ENCODE measurements at regions not wholly inside any gene's neighbourhood (a gene's known extent, or its start where the extent isn't known, plus 50 kb on each side); places are given as distances from the start of the nearest gene placed in this dataset.

DNA sequence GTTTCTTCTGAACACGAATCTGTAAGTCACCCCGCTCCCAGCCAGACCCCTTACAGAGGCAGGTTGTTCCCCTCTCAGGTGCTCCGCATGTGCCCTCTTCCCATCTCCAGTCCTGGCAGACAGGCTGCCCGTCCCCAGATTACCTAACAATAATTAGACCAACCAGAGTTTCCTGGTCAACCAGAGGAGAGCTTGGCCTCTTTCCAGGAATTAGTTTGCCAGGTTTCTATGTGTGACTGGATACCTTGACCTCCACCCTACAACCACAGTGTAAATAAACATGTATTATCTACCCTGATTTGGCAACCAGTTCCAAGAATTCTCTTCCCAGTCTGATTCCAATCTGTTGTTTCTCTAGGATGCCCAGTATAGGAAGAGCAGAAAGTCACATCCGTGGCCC lies 178.0 kb upstream of the UMPS start (continued):
- TF ChIP-seq ZNF496 (CRISPR knock-in tag; IDR thresholded peaks at IDR 0.05; ENCODE audit: insufficient replicate concordance) (no peak), HDAC1 (CRISPR knock-in tag; IDR thresholded peaks at IDR 0.05) (peak; percentile 64), FOXK2 (IDR thresholded peaks at IDR 0.05) (peak; percentile 70), FOXJ3 (CRISPR knock-in tag; IDR thresholded peaks at IDR 0.05; ENCODE audit: borderline replicate concordance) (peak; percentile 82; the same call in 1 of the 2 replicates), FOXK1 (CRISPR knock-in tag; IDR thresholded peaks at IDR 0.05; ENCODE audit: borderline replicate concordance, low read depth) (peak; percentile 99), THAP11 (CRISPR knock-in tag; IDR thresholded peaks at IDR 0.05) (peak; percentile 54; the same call in 1 of the 2 replicates), CEBPB (IDR thresholded peaks at IDR 0.05; ENCODE audit: borderline replicate concordance, low read depth, low read length) (peak; percentile 76), KLF6 (CRISPR knock-in tag; IDR thresholded peaks at IDR 0.05) (peak; percentile 28; the same call in 1 of the 2 replicates), ZBTB20 (CRISPR knock-in tag; IDR thresholded peaks at IDR 0.05; ENCODE audit: borderline replicate concordance, low read depth) (0 out of 2 replicates have a peak, but pooled peaks have one; percentile 29), SAP130 (CRISPR knock-in tag; IDR thresholded peaks at IDR 0.05; ENCODE audit: low read depth) (peak; percentile 65; the same call in 1 of the 2 replicates), PCBP1 (IDR thresholded peaks at IDR 0.05; ENCODE audit: borderline replicate concordance, low read depth, low read length) (no peak), ISL2 (CRISPR knock-in tag; IDR thresholded peaks at IDR 0.05) (peak; percentile 72), SNAPC2 (CRISPR knock-in tag; IDR thresholded peaks at IDR 0.05) (0 out of 2 replicates have a peak, but pooled peaks have one; percentile 31), KDM6A (CRISPR knock-in tag; IDR thresholded peaks at IDR 0.05; ENCODE audit: low read depth) (0 out of 2 replicates have a peak, but pooled peaks have one; percentile 39), REPIN1 (CRISPR knock-in tag; IDR thresholded peaks at IDR 0.05; ENCODE audit: borderline replicate concordance, low read depth) (0 out of 2 replicates have a peak, but pooled peaks have one; percentile 26)
- TF ChIP-seq, protein P1, sequence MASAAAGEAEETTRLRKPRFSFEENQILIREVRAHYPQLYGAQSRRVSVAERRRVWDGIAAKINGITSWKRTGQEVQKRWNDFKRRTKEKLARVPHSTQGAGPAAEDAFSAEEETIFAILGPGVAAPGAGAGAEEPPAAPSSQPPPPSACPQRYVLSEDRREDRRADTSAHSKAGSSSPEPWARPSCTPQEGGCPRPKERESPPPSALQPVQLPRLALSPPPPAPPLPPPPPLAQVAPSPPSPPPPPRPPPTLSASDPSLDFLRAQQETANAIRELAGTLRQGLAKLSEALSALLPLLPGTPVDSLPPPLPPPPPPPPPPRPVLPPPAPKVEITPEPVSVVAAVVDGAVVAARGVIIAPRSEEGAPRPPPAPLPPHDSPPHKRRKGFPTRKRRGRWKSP (CRISPR knock-in tag; IDR thresholded peaks at IDR 0.05): peak; percentile 27; the same call in 1 of the 2 replicates
- TF ChIP-seq, protein P2, sequence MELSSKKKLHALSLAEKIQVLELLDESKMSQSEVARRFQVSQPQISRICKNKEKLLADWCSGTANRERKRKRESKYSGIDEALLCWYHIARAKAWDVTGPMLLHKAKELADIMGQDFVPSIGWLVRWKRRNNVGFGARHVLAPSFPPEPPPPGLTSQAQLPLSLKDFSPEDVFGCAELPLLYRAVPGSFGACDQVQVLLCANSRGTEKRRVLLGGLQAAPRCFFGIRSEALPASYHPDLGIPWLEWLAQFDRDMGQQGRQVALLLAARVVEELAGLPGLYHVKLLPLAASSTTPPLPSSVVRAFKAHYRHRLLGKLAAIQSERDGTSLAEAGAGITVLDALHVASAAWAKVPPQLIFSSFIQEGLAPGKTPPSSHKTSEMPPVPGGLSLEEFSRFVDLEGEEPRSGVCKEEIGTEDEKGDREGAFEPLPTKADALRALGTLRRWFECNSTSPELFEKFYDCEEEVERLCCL (CRISPR knock-in tag; IDR thresholded peaks at IDR 0.05; ENCODE audit: borderline replicate concordance): no peak
- TF ChIP-seq, protein P3, sequence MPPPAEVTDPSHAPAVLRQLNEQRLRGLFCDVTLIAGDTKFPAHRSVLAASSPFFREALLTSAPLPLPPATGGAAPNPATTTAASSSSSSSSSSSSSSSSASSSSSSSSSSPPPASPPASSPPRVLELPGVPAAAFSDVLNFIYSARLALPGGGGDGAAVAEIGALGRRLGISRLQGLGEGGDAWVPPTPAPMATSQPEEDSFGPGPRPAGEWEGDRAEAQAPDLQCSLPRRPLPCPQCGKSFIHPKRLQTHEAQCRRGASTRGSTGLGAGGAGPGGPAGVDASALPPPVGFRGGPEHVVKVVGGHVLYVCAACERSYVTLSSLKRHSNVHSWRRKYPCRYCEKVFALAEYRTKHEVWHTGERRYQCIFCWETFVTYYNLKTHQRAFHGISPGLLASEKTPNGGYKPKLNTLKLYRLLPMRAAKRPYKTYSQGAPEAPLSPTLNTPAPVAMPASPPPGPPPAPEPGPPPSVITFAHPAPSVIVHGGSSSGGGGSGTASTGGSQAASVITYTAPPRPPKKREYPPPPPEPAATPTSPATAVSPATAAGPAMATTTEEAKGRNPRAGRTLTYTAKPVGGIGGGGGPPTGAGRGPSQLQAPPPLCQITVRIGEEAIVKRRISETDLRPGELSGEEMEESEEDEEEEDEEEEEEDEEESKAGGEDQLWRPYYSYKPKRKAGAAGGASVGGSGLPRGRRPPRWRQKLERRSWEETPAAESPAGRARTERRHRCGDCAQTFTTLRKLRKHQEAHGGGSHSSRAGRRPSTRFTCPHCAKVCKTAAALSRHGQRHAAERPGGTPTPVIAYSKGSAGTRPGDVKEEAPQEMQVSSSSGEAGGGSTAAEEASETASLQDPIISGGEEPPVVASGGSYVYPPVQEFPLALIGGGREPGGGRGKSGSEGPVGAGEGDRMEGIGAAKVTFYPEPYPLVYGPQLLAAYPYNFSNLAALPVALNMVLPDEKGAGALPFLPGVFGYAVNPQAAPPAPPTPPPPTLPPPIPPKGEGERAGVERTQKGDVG (CRISPR knock-in tag; IDR thresholded peaks at IDR 0.05; ENCODE audit: borderline replicate concordance): no peak
- TF ChIP-seq, protein P4, sequence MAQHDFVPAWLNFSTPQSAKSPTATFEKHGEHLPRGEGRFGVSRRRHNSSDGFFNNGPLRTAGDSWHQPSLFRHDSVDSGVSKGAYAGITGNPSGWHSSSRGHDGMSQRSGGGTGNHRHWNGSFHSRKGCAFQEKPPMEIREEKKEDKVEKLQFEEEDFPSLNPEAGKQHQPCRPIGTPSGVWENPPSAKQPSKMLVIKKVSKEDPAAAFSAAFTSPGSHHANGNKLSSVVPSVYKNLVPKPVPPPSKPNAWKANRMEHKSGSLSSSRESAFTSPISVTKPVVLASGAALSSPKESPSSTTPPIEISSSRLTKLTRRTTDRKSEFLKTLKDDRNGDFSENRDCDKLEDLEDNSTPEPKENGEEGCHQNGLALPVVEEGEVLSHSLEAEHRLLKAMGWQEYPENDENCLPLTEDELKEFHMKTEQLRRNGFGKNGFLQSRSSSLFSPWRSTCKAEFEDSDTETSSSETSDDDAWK (CRISPR knock-in tag; IDR thresholded peaks at IDR 0.05): no peak
- TF ChIP-seq, protein P5, sequence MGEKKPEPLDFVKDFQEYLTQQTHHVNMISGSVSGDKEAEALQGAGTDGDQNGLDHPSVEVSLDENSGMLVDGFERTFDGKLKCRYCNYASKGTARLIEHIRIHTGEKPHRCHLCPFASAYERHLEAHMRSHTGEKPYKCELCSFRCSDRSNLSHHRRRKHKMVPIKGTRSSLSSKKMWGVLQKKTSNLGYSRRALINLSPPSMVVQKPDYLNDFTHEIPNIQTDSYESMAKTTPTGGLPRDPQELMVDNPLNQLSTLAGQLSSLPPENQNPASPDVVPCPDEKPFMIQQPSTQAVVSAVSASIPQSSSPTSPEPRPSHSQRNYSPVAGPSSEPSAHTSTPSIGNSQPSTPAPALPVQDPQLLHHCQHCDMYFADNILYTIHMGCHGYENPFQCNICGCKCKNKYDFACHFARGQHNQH (CRISPR knock-in tag; IDR thresholded peaks at IDR 0.05): peak; percentile 81

Measured in HepG2 (cell line).